Osteoblast (primary cell): ENCODE measurements at regions not wholly inside any gene's neighbourhood (a gene's known extent, or its start where the extent isn't known, plus 50 kb on each side); places are given as distances from the start of the nearest gene placed in this dataset.

Experiments used
- DNase-seq: peaks from one replicate; pipeline ENCODE4 v3.0.0; 2011; ENCODE audit warnings: low spot score, mixed read lengths; ENCODE audit not compliant: insufficient read length; ENCODE audit errors: missing footprints
- H2AFZ ChIP-seq: 2 replicates; pipeline ENCODE4 v1.6.0; 2011; ENCODE audit warnings: mild to moderate bottlenecking, low read length
- H3K27ac ChIP-seq: 2 replicates; pipeline ENCODE4 v1.5.1; 2011; ENCODE audit warnings: mild to moderate bottlenecking, low read depth, low read length, moderate library complexity
- H3K27me3 ChIP-seq: 2 replicates; pipeline ENCODE4 v1.6.0; 2012; ENCODE audit warnings: mild to moderate bottlenecking, control low read depth, inconsistent platforms, low read length, moderate library complexity; ENCODE audit not compliant: insufficient read depth
- H3K36me3 ChIP-seq: 2 replicates; pipeline ENCODE4 v1.5.1; 2011; ENCODE audit warnings: mild to moderate bottlenecking, low read length, control low read depth, moderate library complexity; ENCODE audit not compliant: insufficient read depth
- H3K4me1 ChIP-seq: 2 replicates; pipeline ENCODE4 v1.5.1; 2011; ENCODE audit warnings: mild to moderate bottlenecking, low read length, control low read depth, moderate library complexity; ENCODE audit not compliant: insufficient read depth
- H3K4me2 ChIP-seq: 2 replicates; pipeline ENCODE4 v1.6.0; 2011; ENCODE audit warnings: mild to moderate bottlenecking, low read length; ENCODE audit not compliant: insufficient read depth
- H3K4me3 ChIP-seq: fragments of 200-600 bp; sonication (generic); 3 replicates; pipeline ENCODE4 v1.5.1; 2012; ENCODE audit warnings: mild to moderate bottlenecking, low read length, inconsistent platforms; ENCODE audit not compliant: insufficient read depth
- H3K79me2 ChIP-seq: 2 replicates; pipeline ENCODE4 v1.6.0; 2012; ENCODE audit warnings: mild to moderate bottlenecking, low read length, control low read depth, inconsistent platforms; ENCODE audit not compliant: insufficient read depth
- H3K9me3 ChIP-seq: 2 replicates; pipeline ENCODE4 v1.5.1; 2011; ENCODE audit warnings: low read depth, low read length, control low read depth
- H4K20me1 ChIP-seq: 2 replicates; pipeline ENCODE4 v1.6.0; 2012; ENCODE audit warnings: mild to moderate bottlenecking, low read length, control low read depth; ENCODE audit not compliant: insufficient read depth
- CTCF ChIP-seq: IDR thresholded peaks from 2 replicates; pipeline ENCODE4 v1.5.1; 2011; ENCODE audit warnings: mild to moderate bottlenecking, low read depth, low read length, moderate library complexity; ENCODE audit errors: extremely low read depth

DNA sequence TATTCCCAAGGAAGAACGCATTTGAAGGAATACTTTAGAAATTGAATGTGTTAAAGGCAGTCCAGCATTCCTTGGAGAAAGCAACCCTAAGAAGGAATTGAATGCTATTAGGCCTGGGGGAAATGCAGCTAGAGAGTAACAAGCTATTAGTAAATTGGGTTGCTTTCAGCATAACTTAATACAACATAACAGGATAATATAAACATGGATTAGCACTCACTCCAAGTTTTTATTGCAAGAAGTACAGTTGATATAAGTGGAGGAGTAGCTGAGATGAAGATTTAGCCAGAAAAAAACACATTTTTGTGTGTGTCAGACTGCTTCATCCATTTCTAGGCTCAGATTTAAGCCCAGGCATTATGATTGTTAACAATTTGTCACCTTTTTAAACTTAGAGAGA is 314.6 kb downstream of the MEIS1 start:
- Histone ChIP-seq H3K27ac (no peak overlapping the region), H3K79me2 (no peaks in the 10 kb centered on the region), H4K20me1 (no peaks in the 10 kb centered on the region), H2AFZ (no peak overlapping the region), H3K36me3 (no peaks in the 10 kb centered on the region), H3K4me2 (no peak overlapping the region), H3K4me1 (no peaks in the 10 kb centered on the region), H3K9me3 (no peaks in the 10 kb centered on the region), H3K4me3 (no peak overlapping the region), H3K27me3 (no peaks in the 10 kb centered on the region)
- DNase-seq: no peak
- TF ChIP-seq CTCF: no peak

GRCh38 chr2:66753257-66753656 is 318.3 kb downstream of the MEIS1 start:
- H3K27me3 ChIP-seq: no peaks in the 10 kb centered on the region
- no peaks in the 10 kb centered on the region for H3K79me2 ChIP-seq
- H3K9me3 ChIP-seq: no peaks in the 10 kb centered on the region
- no peaks in the 10 kb centered on the region for H3K36me3 ChIP-seq
- TF ChIP-seq CTCF: no peak
- no peaks in the 10 kb centered on the region for H4K20me1 ChIP-seq
- H2AFZ ChIP-seq: no peak overlapping the region
- DNase-seq: no peak
- H3K4me3 ChIP-seq: no peak overlapping the region
- H3K4me1 ChIP-seq: no peaks in the 10 kb centered on the region
- H3K27ac ChIP-seq: no peak overlapping the region
- no peak overlapping the region for H3K4me2 ChIP-seq

DNA sequence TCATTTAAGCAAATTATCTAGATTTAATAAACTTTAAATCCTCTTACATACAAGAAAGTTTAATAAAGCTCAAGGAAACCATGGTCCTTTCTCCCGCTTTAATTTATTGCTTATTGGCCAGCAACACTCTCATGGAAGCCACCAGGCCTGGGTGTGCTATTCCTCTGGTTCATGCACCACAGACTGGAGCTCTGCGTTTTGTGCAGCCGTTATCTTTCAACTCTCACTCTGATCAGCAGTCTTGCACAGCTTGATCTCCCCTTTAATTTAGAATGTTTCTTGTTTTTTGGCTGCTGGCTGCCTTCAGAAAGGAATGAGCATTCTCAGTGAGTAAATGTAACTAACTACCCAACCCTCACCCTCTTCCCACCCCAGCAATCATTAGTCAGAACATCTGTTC is 318.7 kb downstream of the MEIS1 start:
- no peak for DNase-seq
- no peaks in the 10 kb centered on the region for H3K9me3 ChIP-seq
- no peaks in the 10 kb centered on the region for H4K20me1 ChIP-seq
- H3K79me2 ChIP-seq: no peaks in the 10 kb centered on the region
- H3K4me3 ChIP-seq: no peak overlapping the region
- H3K27me3 ChIP-seq: no peaks in the 10 kb centered on the region
- no peaks in the 10 kb centered on the region for H3K36me3 ChIP-seq
- no peak for TF ChIP-seq CTCF
- no peak overlapping the region for H2AFZ ChIP-seq
- no peaks in the 10 kb centered on the region for H3K4me1 ChIP-seq
- no peak overlapping the region for H3K27ac ChIP-seq
- H3K4me2 ChIP-seq: no peak overlapping the region

- no peak overlapping the region for H3K4me3 ChIP-seq
- no peaks in the 10 kb centered on the region for H4K20me1 ChIP-seq
- no peaks in the 10 kb centered on the region for H3K4me1 ChIP-seq
- H2AFZ ChIP-seq: no peak overlapping the region
- H3K27ac ChIP-seq: no peak overlapping the region
- TF ChIP-seq CTCF: no peak
- H3K9me3 ChIP-seq: no peaks in the 10 kb centered on the region
- DNase-seq: no peak
- no peaks in the 10 kb centered on the region for H3K79me2 ChIP-seq
- no peaks in the 10 kb centered on the region for H3K27me3 ChIP-seq
- no peaks in the 10 kb centered on the region for H3K36me3 ChIP-seq
- H3K4me2 ChIP-seq: no peak overlapping the region
Measured at GRCh38 chr2:66755974-66756373, 321.0 kb downstream of the MEIS1 start.
